HG03378 (cell line): ENCODE measurements at regions not wholly inside any gene's neighbourhood (a gene's known extent, or its start where the extent isn't known, plus 50 kb on each side); places are given as distances from the start of the nearest gene placed in this dataset.

Source experiments
- ATAC-seq: cut with Tn5 transposase; IDR thresholded peaks from one replicate; pipeline ENCODE4 v1.9.1; 2021; ENCODE audit warnings: mild to moderate bottlenecking, moderate library complexity; ENCODE audit not compliant: unreplicated experiment

GRCh38 chr1:96048572-96049212, 672.9 kb upstream of the PTBP2 start:
- no peak for ATAC-seq

DNA sequence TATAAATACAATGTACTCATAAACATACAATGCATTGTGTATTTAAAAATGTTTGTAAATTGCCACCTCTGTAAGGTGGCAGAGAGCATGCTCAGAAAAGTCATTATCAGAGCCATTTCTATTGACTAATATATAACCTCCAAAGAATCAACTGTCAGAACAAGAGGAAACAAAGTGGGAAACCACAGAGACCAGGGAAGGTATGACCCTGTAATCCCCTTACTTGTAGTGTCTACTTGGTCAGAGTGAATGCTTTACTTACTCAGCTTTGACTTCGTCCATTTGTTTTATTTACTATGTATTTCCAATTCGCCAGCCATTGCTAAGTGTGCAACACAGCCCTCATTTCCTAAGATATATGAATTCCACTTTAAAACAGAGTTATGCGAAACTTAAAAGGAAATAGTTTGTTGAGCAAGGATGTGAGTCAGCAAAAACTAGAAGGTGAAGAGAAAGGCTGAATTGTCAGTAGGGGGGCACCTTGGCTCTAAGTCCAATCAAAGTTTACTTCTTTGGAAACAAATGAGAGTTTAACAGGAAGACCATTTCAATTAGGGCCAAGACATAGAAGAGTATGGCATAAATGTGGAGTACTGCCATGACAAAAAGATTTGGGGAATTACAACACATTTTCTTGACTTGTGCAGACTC, 671.7 kb upstream of the PTBP2 start:
- no peak for ATAC-seq

DNA sequence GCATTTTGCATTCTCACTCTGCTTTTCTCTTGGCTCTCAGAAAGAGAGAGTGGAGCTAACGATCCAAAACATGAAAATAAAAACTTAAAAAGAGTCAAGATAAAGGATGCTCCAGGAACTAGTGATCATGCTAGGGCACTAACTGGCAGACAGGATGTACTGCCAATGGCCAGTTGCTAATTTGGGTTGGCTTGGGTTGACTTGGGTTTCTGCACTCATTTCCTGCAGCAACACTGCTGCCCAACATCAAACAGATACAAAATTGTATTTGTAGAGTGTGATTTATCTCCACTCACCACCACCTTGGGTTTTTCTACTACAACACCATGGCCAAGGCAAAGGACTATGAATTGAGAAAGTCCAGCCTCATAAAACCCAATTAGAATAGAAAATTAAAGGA, 662.3 kb upstream of the PTBP2 start:
- no peak for ATAC-seq

GRCh38 chr1:96059736-96060135, 661.8 kb upstream of the PTBP2 start:
- ATAC-seq: no peak

- ATAC-seq: no peak
Measured at GRCh38 chr1:96060621-96061020, 661.0 kb upstream of the PTBP2 start.

- no peak for ATAC-seq
Measured at GRCh38 chr1:96072021-96072420, 649.6 kb upstream of the PTBP2 start.

GRCh38 chr1:96073100-96073499, 648.5 kb upstream of the PTBP2 start:
- ATAC-seq: peak; percentile 60

DNA sequence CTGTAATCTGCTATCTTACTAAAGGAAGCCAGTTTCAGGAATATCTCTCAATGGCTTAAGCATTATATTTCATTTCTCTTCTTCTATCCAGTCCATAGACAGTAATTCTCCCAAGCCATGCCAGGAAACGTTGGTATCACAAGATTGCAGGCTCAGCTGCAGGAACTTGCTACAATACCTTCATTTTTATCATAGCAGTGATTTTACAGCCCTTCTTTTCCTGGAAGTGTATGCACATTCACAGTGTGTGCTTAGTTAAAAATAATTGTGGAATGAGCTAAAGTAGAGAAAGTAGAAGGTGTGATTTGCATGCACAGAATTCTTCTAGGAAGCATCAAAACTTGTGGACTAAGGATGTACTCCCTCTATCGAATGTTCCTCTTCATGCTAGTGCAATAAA, 647.2 kb upstream of the PTBP2 start:
- no peak for ATAC-seq

DNA sequence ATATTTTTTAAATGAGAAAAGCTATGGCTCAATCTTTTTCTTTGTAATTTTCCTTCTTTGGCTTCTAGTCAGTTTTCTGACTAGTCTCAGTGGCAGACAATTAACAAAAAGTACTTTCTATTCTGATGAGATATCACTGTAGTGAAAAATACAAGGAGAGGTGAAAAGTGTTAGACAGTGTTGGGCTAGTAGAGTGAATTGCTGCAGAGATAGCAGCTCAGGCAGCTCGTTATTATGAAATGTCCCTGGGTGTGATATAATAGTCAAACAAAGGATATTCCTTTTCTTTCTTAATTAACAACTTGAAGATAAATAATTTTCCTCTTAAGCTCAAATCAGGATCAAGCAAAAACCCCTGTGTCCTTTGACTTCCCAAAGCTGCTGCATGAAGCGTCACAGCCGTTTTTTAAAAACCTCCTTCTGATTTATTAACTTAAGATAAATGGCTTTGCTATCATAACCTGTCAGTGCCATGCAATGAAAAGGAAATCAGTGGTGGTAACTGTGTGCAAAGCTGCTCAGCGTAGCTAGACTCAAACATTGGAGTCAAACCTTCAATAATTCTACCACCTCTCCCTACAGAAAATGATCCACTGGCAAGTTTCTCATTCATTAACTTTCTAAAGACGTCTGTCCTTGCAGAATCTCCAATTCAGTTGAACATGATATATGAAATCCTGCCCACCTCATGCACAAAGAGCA, 646.6 kb upstream of the PTBP2 start:
- ATAC-seq: no peak

DNA sequence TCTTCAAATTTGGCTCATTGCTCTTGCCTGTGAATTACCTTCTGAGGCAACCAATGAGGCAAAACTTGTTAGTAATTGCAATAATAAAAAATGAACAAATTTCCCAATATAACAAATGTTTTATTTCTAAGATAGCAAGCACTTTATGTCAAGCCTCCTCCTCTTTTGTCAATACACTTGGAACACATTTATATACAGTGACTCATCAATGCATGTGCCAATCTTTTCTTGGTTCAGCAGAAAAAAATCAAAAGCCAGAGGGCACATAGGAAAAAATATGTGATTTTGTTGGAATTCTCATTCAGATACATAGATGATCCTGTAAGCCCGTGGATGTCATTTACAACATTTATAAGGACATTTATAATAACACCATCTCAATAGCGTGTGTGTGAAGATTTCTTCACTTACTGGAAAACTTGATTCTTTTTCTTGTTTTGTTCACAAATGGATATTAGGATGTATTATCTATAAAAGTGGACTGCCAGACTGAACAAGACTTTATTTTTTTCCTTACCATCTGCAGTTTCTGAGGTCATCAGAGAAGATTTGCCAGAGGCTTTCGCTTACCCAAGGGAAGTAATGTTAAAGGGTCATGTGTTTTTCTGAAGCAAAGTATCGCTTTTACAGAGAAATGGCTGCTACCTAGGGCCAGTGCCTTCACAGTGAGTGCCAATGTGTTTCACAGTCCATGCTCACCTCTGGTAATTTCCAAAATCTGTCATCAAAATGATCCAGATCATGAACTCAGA, 645.7 kb upstream of the PTBP2 start:
- no peak for ATAC-seq

DNA sequence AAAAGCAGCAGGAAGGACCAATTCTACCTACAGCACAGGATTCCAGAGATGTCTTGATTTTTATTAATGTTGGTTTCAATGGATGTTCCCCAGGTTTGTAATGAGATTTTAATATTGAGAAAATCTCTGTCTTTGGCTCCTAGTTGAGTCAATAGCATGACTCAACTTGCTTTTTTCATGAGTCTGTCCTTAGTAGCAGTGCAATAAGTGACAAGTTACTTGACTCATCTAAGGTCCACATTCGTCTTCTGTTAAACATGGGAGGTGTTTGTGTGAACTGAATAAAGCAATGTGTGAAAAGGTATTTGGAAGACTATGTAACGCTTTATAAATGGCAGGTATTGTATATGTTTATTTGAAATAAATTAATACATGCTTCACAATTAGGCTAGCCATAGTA, 645.0 kb upstream of the PTBP2 start:
- ATAC-seq: no peak

DNA sequence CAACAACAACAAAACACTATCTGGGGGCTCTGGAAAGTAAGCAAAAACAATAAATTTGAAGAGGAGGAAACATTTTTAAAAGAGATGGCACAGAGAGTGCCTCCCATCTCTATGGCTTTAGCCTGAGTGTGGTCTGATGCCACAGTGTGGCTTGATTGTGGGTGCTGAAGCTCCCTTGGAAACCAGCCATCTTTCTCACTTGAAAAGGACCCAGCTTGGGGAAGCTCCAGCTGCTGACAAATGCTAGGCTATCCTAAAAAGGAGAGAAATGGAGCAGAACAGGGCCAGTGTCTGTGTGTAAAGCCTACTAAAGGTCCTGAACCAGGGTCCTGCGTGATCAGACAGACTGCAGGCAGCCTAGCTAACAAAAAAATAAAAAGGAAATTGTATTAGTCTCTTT, 642.0 kb upstream of the PTBP2 start:
- no peak for ATAC-seq

- no peak for ATAC-seq
Measured at GRCh38 chr1:96080925-96081324, 640.7 kb upstream of the PTBP2 start.

DNA sequence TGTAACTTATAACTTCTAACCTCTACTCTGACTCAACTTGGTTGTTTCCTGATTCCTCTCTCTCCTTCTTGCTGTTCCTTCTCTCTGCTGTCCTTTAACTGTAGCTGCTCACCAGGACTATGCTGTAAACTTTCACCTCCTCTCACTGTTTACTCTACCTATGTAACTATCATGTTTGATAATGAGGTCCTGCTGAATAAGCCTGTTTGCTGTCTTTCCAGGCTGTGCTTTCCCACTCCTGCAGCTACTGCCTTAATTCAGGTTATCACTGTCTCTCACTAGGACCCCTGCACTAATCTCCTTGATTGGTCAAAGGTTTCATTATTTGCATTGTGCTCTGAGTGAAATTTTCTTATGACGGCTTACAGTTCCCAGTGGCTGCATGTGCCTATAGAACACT, 633.9 kb upstream of the PTBP2 start:
- no peak for ATAC-seq

- ATAC-seq: no peak
Measured at GRCh38 chr1:96090134-96090533, 631.5 kb upstream of the PTBP2 start.

DNA sequence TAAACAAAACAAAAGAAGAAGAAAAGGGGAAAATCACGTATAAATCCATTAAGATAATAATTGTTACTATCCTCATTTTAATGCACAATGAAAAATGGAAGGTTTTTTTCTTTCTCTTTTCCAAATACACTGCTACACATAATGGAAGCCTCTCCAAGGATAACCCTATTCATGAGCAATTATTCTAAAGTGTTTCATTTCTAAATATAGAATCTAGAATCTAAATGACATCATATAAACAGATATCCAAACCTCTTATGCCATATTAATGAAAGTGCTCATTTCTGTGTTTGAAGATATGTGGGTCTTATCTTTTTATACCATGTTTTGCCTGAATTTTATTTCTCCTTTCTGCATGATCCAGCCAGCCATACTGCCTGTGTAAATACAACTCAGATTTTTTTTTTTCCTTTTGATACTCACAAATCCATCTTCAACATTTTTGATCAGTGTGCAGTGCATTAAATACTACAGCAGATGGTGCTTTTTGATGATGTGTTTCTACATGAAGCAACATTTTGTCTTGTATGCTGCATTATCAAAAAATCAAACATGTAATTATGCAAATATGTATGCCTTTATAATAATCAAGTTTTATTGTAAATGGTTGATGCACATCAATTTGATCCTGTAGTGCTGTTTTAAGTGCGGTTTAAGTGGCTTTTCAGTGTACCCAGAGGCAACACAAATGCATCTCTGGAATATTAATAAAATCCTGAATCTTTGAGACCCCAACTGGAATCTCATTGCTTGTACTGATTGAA, 625.6 kb upstream of the PTBP2 start:
- ATAC-seq: no peak

DNA sequence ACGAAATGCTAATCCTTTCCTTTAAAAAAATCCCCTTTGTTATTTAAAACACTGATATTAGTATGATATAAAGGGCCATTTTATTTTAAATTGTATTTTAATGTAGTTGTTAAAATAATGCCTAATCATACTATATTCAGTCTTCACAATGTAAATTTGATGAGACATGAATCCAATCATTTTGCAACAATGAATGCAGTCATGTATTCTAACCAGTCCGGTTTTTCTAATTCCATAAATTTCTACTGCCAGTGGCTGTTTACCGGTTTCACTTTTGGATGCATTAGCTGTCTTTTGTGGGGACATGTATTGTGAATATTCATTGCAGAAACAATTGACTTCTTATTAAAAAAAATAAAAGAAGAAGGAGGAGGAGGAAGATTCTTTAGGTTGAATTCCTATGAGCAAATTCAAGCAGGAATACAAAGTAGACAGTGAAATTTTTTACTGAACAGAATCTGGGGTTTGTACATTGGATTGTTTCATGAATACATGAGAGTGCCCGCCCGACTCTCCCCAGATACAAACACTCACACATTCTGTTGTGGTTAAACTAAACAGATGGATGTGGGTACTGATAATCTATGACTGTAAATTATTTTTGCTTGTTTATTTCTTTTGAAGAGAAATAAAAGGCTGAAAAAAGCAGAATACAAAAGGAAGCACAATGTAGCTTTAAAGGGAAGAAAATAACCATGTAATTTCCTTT, 624.8 kb upstream of the PTBP2 start:
- ATAC-seq: no peak

GRCh38 chr1:96104506-96104905, 617.1 kb upstream of the PTBP2 start:
- no peak for ATAC-seq

- ATAC-seq: no peak
Measured at GRCh38 chr1:96104906-96105305, 616.7 kb upstream of the PTBP2 start.

GRCh38 chr1:96116731-96117130, 604.9 kb upstream of the PTBP2 start:
- ATAC-seq: no peak
